HCT116 (cell line): ENCODE measurements at regions not wholly inside any gene's neighbourhood (a gene's known extent, or its start where the extent isn't known, plus 50 kb on each side); places are given as distances from the start of the nearest gene placed in this dataset.

Source experiments
- ATAC-seq: fragments of 200-7000 bp; cut with Tn5 transposase; 2 replicates; pipeline ENCODE4 v1.9.1; 2020; ENCODE audit warnings: mild to moderate bottlenecking, moderate library complexity
- BruUV-seq: library from RNA; stranded (reverse); fragments of 400-500 nt; replicated peaks from 2 replicates; lab custom pipeline; 2021; lab: Mats Ljungman, UMichigan
- CTCF ChIA-PET: fragments of 300-600 bp; sonication (Branson Sonifier 250); formaldehyde crosslinking; loops from one replicate; lab custom pipeline; 2021; ENCODE audit warnings: antibody characterized with exemption; lab: Charles Lee
- POLR2A ChIA-PET: fragments of 300-600, 350-600 bp; sonication (Branson Sonifier 250); formaldehyde crosslinking; loops from one replicate; lab custom pipeline; 2021; ENCODE audit warnings: antibody characterized with exemption; lab: Charles Lee
- RAD21 ChIA-PET, 2 experiments: fragments of 300-600 bp; sonication (Branson Sonifier 250); formaldehyde crosslinking; loops; one replicate each; lab custom pipeline; 2023; ENCODE audit warnings: low total read pairs in 2 of 2; ENCODE audit not compliant: uncharacterized antibody in 2 of 2, unreplicated experiment in 2 of 2, low non-redundant PET in 1 of 2; lab: Charles Lee
- DNase-seq: peaks from one replicate; pipeline ENCODE4 v3.0.0-alpha.2; 2010; ENCODE audit warnings: low read depth, low spot score
- H2AFZ ChIP-seq: fragments of 200-600 bp; shearing (Covaris generic), sonication (generic); 2 replicates; pipeline ENCODE4 v1.6.1; 2017; ENCODE audit warnings: low read depth, mixed run types, mixed read lengths, antibody characterized with exemption, low read length; ENCODE audit not compliant: poor library complexity, severe bottlenecking
- H3K27ac ChIP-seq: 2 replicates; pipeline ENCODE4 v1.5.1; 2012; ENCODE audit warnings: low read depth, low read length
- H3K27me3 ChIP-seq: fragments of 200-600 bp; sonication (generic); 2 replicates; pipeline ENCODE4 v1.6.1; 2016; ENCODE audit warnings: mixed run types, low read length, mixed read lengths; ENCODE audit not compliant: insufficient read depth
- H3K36me3 ChIP-seq, 2 experiments: fragments of 200-500 bp in 1 of 2; fragments of 200-600 bp in 1 of 2; sonication (Bioruptor generic) in 1 of 2; sonication (generic) in 1 of 2; 2 replicates each; pipeline versions ENCODE4 v1.5.1 to v1.6.1; 2014 to 2016; ENCODE audit warnings: low read length in 2 of 2, inconsistent platforms in 1 of 2, mixed read lengths in 1 of 2, mixed run types in 1 of 2; ENCODE audit not compliant: insufficient read depth in 2 of 2, control insufficient read depth in 1 of 2
- H3K4me1 ChIP-seq, 2 experiments: fragments of 200-600 bp in 1 of 2; sonication (generic) in 1 of 2; 2 replicates each; pipeline versions ENCODE4 v1.5.1 to v1.6.1; 2012 to 2017; ENCODE audit warnings: low read length in 2 of 2, inconsistent platforms in 1 of 2, mild to moderate bottlenecking in 1 of 2, mixed read lengths in 1 of 2, mixed run types in 1 of 2, moderate library complexity in 1 of 2; ENCODE audit not compliant: insufficient read depth in 2 of 2, control insufficient read depth in 1 of 2
- H3K4me2 ChIP-seq: fragments of 200-600 bp; sonication (generic); 2 replicates; pipeline ENCODE4 v1.6.1; 2017; ENCODE audit warnings: mixed run types, low read length, mixed read lengths
- H3K4me3 ChIP-seq, 2 experiments: fragments of 200-600 bp in 1 of 2; sonication (generic) in 1 of 2; replicated peaks in 1 of 2; 2 replicates each; pipeline ENCODE4 v1.5.1; 2011 to 2016; ENCODE audit warnings: low read length in 2 of 2, control low read depth in 1 of 2, low read depth in 1 of 2, mild to moderate bottlenecking in 1 of 2, mixed read lengths in 1 of 2, mixed run types in 1 of 2
- H3K79me2 ChIP-seq: fragments of 200-600 bp; sonication (generic); 2 replicates; pipeline ENCODE4 v1.6.1; 2017; ENCODE audit warnings: mild to moderate bottlenecking, mixed run types, low read length, moderate library complexity, mixed read lengths; ENCODE audit not compliant: insufficient read depth
- H3K9ac ChIP-seq: fragments of 200-600 bp; sonication (generic); 2 replicates; pipeline ENCODE4 v1.6.1; 2016; ENCODE audit warnings: low read length, mixed read lengths
- H3K9me2 ChIP-seq: fragments of 200-600 bp; sonication (generic), shearing (Covaris generic); 2 replicates; pipeline ENCODE4 v1.6.1; 2017; ENCODE audit warnings: mixed run types, mild to moderate bottlenecking, moderate library complexity; ENCODE audit not compliant: insufficient read depth
- H3K9me3 ChIP-seq, 2 experiments: fragments of 200-500 bp in 1 of 2; fragments of 200-600 bp in 1 of 2; sonication (Bioruptor generic) in 1 of 2; sonication (generic) in 1 of 2; 2 replicates each; pipeline ENCODE4 v1.6.1; 2014 to 2017; ENCODE audit warnings: low read length in 2 of 2, mixed read lengths in 2 of 2, inconsistent platforms in 1 of 2, low read depth in 1 of 2, mild to moderate bottlenecking in 1 of 2, mixed run types in 1 of 2, moderate library complexity in 1 of 2; ENCODE audit not compliant: control insufficient read depth in 1 of 2, insufficient read depth in 1 of 2
- H4K20me1 ChIP-seq: fragments of 200-600 bp; sonication (generic), shearing (Covaris generic); 2 replicates; pipeline ENCODE4 v1.6.1; 2017; ENCODE audit warnings: mixed run types, mild to moderate bottlenecking, moderate library complexity; ENCODE audit not compliant: insufficient read depth
- CBX3 ChIP-seq: IDR thresholded peaks from 2 replicates; pipeline ENCODE4 v1.6.1; 2012; ENCODE audit warnings: low read depth
- POLR2AphosphoS5 ChIP-seq: IDR thresholded peaks from 2 replicates; pipeline ENCODE4 v1.6.1; 2011; ENCODE audit warnings: mild to moderate bottlenecking, low read depth, low read length, moderate library complexity
- RAD21 ChIP-seq: IDR thresholded peaks from 2 replicates; pipeline ENCODE4 v1.6.1; 2012; ENCODE audit warnings: low read depth, mild to moderate bottlenecking
- ZFX ChIP-seq: fragments of 450-650 bp; IDR thresholded peaks from 2 replicates; pipeline ENCODE4 v1.6.1; 2017
- intact Hi-C: fragments of 100-400 bp; cut with micrococcal nuclease; formaldehyde crosslinking; loops from 2 replicates; pipeline ENCODE4 v1.10.0; 2022
- TF ChIP-seq, protein P1 (sequence below), 3 experiments: fragments of 200-600 bp in 1 of 3; sonication (generic) in 1 of 3; IDR thresholded peaks in 2 of 3; conservative IDR thresholded peaks in 1 of 3; 2 replicates each; pipeline ENCODE4 v1.5.1; 2012 to 2017; ENCODE audit warnings: low read depth in 2 of 3, low read length in 2 of 3, antibody characterized with exemption in 1 of 3, borderline replicate concordance in 1 of 3, control low read depth in 1 of 3, mild to moderate bottlenecking in 1 of 3, mixed read lengths in 1 of 3, mixed run types in 1 of 3, moderate library complexity in 1 of 3; ENCODE audit not compliant: insufficient read depth in 1 of 3

DNA sequence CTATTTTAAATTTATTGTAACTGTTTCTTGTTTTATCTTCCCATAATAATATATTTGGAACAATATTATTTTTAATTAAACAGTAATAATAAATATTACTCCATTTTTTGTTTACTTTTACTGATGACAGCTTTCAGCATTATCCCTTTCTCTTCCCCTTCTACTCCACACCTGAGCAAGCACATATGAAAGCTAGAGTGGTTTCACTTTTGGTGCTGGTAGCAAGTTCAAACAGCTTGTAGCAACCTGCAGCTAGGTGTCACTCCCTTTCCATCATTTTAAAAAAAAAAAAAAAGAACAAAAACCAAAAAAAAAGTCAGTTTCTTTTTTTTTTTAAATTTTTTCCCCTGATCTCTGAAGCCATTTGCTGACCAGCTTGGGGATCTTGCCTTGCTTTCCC, 801.8 kb downstream of the CCDC85A start:
- Histone ChIP-seq H3K9me2 (no peaks in the 10 kb centered on the region), H3K4me2 (no peak overlapping the region), H3K27ac (no peak overlapping the region), H4K20me1 (no peaks in the 10 kb centered on the region), H2AFZ (no peak overlapping the region), H3K9me3 (no peaks in the 10 kb centered on the region), H3K4me1 (no peaks in the 10 kb centered on the region), H3K27me3 (no peaks in the 10 kb centered on the region), H3K4me3 (no peak overlapping the region), H3K36me3 (no peaks in the 10 kb centered on the region), H3K79me2 (no peaks in the 10 kb centered on the region), H3K9ac (no peak overlapping the region)
- intact Hi-C loops: no loop called here
- no TSS peak for BruUV-seq
- ATAC-seq: no peak
- RAD21 ChIA-PET: no interaction called here
- no peak for DNase-seq
- CTCF ChIA-PET: interaction anchor here (0.8 to 2.0 kb wide), 2 partner anchors 18 to 512 kb away, joined by 4 to 9 read pairs; no protein-coding TSS in a partner anchor
- POLR2A ChIA-PET: no interaction called here
- TF ChIP-seq, protein P1, sequence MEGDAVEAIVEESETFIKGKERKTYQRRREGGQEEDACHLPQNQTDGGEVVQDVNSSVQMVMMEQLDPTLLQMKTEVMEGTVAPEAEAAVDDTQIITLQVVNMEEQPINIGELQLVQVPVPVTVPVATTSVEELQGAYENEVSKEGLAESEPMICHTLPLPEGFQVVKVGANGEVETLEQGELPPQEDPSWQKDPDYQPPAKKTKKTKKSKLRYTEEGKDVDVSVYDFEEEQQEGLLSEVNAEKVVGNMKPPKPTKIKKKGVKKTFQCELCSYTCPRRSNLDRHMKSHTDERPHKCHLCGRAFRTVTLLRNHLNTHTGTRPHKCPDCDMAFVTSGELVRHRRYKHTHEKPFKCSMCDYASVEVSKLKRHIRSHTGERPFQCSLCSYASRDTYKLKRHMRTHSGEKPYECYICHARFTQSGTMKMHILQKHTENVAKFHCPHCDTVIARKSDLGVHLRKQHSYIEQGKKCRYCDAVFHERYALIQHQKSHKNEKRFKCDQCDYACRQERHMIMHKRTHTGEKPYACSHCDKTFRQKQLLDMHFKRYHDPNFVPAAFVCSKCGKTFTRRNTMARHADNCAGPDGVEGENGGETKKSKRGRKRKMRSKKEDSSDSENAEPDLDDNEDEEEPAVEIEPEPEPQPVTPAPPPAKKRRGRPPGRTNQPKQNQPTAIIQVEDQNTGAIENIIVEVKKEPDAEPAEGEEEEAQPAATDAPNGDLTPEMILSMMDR (IDR thresholded peaks at IDR 0.05 in 2 of 3, conservative IDR thresholded peaks at IDR 0.05 in 1 of 3; ENCODE audit: borderline replicate concordance in 1 of 3, insufficient read depth in 1 of 3, low read depth in 2 of 3, low read length in 2 of 3): 0 out of 6 replicates have a peak, but pooled peaks of 1 of the 3 experiments have one; percentile 4
- no peak for TF ChIP-seq POLR2AphosphoS5
- TF ChIP-seq RAD21: 0 out of 2 replicates have a peak, but pooled peaks have one; percentile 21

DNA sequence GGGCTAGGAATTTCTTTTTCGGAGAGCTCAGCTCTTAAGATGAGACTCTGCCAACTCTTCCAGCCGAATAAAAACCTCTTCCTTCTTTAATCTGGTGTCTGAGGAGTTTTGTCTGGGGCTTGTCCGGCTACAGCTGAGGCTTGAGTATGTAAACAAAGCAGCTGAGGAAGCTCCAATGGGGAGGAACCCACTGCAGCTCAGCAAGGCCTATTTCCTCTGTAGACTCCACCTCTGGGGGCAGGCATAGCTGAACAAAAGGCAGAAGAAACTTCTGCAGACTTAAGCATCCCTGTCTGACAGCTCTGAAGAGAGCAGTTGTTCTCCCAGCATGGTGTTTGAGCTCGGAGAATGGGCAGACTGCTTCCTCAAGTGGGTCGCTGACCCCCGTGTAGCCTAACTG, 838.7 kb downstream of the CCDC85A start:
- no peaks in the 10 kb centered on the region for H3K4me1 ChIP-seq
- POLR2A ChIA-PET: no interaction called here
- BruUV-seq: no TSS peak
- RAD21 ChIA-PET: no interaction called here
- DNase-seq: no peak
- no peak overlapping the region for H3K4me2 ChIP-seq
- H3K9me3 ChIP-seq: no peaks in the 10 kb centered on the region; a peak in 1 of 4 replicates
- no peak for ATAC-seq
- no peaks in the 10 kb centered on the region for H4K20me1 ChIP-seq
- intact Hi-C loops: no loop called here
- no peaks in the 10 kb centered on the region for H3K9me2 ChIP-seq
- H3K27me3 ChIP-seq: no peaks in the 10 kb centered on the region
- H2AFZ ChIP-seq: no peak overlapping the region
- H3K4me3 ChIP-seq: no peak overlapping the region
- no peaks in the 10 kb centered on the region for H3K79me2 ChIP-seq
- no peak overlapping the region for H3K9ac ChIP-seq
- no peak overlapping the region for H3K27ac ChIP-seq
- no peak for TF ChIP-seq CBX3
- no peak for TF ChIP-seq ZFX
- CTCF ChIA-PET: interaction anchor here (1.4 kb wide), 1 partner anchor 839 kb away, joined by 7 read pairs; the partner anchor contains the start of gene CCDC85A
- no peaks in the 10 kb centered on the region for H3K36me3 ChIP-seq
